ENCODE measurements at regions not wholly inside any gene's neighbourhood (a gene's known extent, or its start where the extent isn't known, plus 50 kb on each side); places are given as distances from the start of the nearest gene placed in this dataset.
A peak's percentile ranks its signal among the peaks of the same experiment; 100 is the strongest.
"Not testable (repeated sequence)": the region's sequence is repeated elsewhere in the genome, so short reads cannot be mapped to it uniquely, and the experiment has no call there.

DNA sequence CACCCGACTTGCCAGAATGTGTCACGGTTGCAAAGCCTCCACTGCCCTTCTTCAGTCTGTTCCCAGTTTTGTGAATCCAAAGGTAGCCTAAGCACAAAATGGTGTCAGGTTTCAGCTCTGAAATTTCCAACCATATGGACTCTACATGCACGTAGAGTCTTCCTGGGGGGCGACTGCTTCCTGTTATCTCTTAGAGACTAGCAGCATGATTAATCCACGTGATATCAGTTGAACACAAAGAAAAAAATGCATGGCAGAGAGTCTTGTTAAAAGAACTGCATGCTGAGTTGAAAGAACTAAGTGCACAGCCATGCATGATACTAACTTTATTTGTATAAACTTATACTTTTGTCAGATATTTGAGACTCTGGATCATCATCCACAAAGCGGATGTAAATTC, 404.4 kb downstream of the SOCS6 start:
- H3K4me1 ChIP-seq, result no peaks in the 10 kb centered on the region
- TF ChIP-seq TFCP2L1 (CRISPR knock-in tag; IDR thresholded peaks at IDR 0.05) (no peak), ZSCAN20 (CRISPR knock-in tag; IDR thresholded peaks at IDR 0.05) (no peak), SMC3 (IDR thresholded peaks at IDR 0.05) (no peak), MAZ (IDR thresholded peaks at IDR 0.05; ENCODE audit: borderline replicate concordance, low read depth, low read length) (no peak), PHF8 (IDR thresholded peaks at IDR 0.05; ENCODE audit: borderline replicate concordance, low read depth) (no peak), POLR2A (IDR thresholded peaks at IDR 0.05; ENCODE audit: low read length) (no peak), FOSL2 (IDR thresholded peaks at IDR 0.05) (no peak), FOSL2 (CRISPR knock-in tag; IDR thresholded peaks at IDR 0.05) (no peak), EHMT2 (IDR thresholded peaks at IDR 0.05; ENCODE audit: low read depth) (no peak), TP53 (CRISPR knock-in tag; IDR thresholded peaks at IDR 0.05) (no peak)
- TF ChIP-seq, protein P1, sequence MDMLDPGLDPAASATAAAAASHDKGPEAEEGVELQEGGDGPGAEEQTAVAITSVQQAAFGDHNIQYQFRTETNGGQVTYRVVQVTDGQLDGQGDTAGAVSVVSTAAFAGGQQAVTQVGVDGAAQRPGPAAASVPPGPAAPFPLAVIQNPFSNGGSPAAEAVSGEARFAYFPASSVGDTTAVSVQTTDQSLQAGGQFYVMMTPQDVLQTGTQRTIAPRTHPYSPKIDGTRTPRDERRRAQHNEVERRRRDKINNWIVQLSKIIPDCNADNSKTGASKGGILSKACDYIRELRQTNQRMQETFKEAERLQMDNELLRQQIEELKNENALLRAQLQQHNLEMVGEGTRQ (IDR thresholded peaks at IDR 0.05), result no peak
- TF ChIP-seq, protein P2, sequence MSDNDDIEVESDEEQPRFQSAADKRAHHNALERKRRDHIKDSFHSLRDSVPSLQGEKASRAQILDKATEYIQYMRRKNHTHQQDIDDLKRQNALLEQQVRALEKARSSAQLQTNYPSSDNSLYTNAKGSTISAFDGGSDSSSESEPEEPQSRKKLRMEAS (IDR thresholded peaks at IDR 0.05), result no peak
- FAIRE-seq, result no peak
- no peak overlapping the region for H3K27ac ChIP-seq
- no peak for ATAC-seq
- H3K4me3 ChIP-seq, result no peak overlapping the region
- 9% methylated on average over 6 of the region's 6 CpGs for WGBS (ENCODE audit: missing lambda C conversion rate)
- DNase-seq (ENCODE audit: low read depth in 1 of 2, low spot score in 1 of 2), result no peak
- CTCF ChIA-PET, result no interaction called here
- no peak overlapping the region for H3K4me2 ChIP-seq
- H3K9me3 ChIP-seq, result no peaks in the 10 kb centered on the region
- POLR2A ChIA-PET, result no interaction called here

DNA sequence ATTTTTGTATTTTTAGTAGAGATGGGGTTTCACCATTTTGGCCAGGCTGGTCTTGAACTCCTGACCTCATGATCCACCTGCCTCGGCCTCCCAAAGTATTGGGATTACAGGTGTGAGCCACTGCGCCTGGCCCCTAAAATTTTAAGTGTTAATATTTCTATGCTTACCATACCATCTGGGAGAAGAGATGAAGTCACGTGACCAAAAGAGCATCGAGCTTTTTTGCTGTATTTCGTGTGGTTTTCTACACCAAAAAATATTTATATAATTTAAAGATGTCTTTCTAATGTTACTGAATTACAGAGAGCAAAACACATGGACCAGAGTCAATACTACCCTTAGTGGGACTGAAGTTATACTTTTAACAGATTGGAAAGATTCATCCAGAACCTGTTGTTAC, 400.9 kb downstream of the SOCS6 start:
- not testable (repeated sequence) for H3K4me1 ChIP-seq, ATAC-seq

DNA sequence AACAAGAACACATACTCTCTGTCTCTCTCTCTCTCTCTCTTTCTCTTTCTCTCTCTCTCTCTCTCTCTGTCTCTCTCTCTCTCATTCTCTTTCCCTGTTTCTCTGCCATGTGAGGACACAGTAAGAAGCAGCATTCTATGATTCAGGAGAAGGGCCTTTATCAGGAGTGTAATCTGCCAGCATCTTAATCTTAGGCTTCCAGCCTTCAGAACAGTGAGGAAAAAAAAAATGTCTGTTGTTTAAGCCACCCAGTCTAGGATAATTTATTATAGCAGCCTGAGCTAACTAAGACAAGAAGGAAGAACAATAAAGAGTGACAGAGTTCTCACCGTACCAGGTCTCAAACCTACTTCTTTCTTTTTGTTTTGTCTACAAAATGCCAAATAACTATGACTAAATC, 399.4 kb downstream of the SOCS6 start:
- Histone ChIP-seq H3K4me2 (no peak overlapping the region), H3K4me3 (no peak overlapping the region), H3K9me3 (no peaks in the 10 kb centered on the region), H3K4me1 (no peaks in the 10 kb centered on the region), H3K27ac (no peak overlapping the region)
- FAIRE-seq (no peak), DNase-seq (ENCODE audit: low read depth in 1 of 2, low spot score in 1 of 2) (no peak), ATAC-seq (no peak)
- no peak for TF ChIP-seq RARB (CRISPR knock-in tag; IDR thresholded peaks at IDR 0.05)
- no peak for TF ChIP-seq KDM5A (IDR thresholded peaks at IDR 0.05)
- no peak for TF ChIP-seq FOXS1 (CRISPR knock-in tag; IDR thresholded peaks at IDR 0.05)
- TF ChIP-seq, protein P1 (IDR thresholded peaks at IDR 0.05), result no peak
- TF ChIP-seq NPAS2 (CRISPR knock-in tag; IDR thresholded peaks at IDR 0.05; ENCODE audit: borderline replicate concordance), result no peak
- no peak for TF ChIP-seq RFX5 (IDR thresholded peaks at IDR 0.05)
- no peak for TF ChIP-seq ZC3H11A (IDR thresholded peaks at IDR 0.05)
- no peak for TF ChIP-seq HDAC2 (IDR thresholded peaks at IDR 0.05)
- TF ChIP-seq, protein P3, sequence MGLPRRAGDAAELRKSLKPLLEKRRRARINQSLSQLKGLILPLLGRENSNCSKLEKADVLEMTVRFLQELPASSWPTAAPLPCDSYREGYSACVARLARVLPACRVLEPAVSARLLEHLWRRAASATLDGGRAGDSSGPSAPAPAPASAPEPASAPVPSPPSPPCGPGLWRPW (IDR thresholded peaks at IDR 0.05), result no peak
- TF ChIP-seq SREBF2 (IDR thresholded peaks at IDR 0.05), result no peak
- TF ChIP-seq NFE2L2 (conservative IDR thresholded peaks at IDR 0.05; ENCODE audit: low read length), result no peak
- TF ChIP-seq, protein P4, sequence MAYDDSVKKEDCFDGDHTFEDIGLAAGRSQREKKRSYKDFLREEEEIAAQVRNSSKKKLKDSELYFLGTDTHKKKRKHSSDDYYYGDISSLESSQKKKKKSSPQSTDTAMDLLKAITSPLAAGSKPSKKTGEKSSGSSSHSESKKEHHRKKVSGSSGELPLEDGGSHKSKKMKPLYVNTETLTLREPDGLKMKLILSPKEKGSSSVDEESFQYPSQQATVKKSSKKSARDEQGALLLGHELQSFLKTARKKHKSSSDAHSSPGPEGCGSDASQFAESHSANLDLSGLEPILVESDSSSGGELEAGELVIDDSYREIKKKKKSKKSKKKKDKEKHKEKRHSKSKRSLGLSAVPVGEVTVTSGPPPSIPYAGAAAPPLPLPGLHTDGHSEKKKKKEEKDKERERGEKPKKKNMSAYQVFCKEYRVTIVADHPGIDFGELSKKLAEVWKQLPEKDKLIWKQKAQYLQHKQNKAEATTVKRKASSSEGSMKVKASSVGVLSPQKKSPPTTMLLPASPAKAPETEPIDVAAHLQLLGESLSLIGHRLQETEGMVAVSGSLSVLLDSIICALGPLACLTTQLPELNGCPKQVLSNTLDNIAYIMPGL (CRISPR knock-in tag; IDR thresholded peaks at IDR 0.05; ENCODE audit: borderline replicate concordance), result no peak
- TF ChIP-seq NR3C1 (IDR thresholded peaks at IDR 0.05), result no peak
- no peak for TF ChIP-seq TFCP2L1 (CRISPR knock-in tag; IDR thresholded peaks at IDR 0.05)
- TF ChIP-seq POLR2A (IDR thresholded peaks at IDR 0.05; ENCODE audit: low read length), result no peak
- TF ChIP-seq, protein P5, sequence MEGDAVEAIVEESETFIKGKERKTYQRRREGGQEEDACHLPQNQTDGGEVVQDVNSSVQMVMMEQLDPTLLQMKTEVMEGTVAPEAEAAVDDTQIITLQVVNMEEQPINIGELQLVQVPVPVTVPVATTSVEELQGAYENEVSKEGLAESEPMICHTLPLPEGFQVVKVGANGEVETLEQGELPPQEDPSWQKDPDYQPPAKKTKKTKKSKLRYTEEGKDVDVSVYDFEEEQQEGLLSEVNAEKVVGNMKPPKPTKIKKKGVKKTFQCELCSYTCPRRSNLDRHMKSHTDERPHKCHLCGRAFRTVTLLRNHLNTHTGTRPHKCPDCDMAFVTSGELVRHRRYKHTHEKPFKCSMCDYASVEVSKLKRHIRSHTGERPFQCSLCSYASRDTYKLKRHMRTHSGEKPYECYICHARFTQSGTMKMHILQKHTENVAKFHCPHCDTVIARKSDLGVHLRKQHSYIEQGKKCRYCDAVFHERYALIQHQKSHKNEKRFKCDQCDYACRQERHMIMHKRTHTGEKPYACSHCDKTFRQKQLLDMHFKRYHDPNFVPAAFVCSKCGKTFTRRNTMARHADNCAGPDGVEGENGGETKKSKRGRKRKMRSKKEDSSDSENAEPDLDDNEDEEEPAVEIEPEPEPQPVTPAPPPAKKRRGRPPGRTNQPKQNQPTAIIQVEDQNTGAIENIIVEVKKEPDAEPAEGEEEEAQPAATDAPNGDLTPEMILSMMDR (IDR thresholded peaks at IDR 0.05), result no peak
- CTCF ChIA-PET, result no interaction called here
- WGBS (ENCODE audit: missing lambda C conversion rate), result 7% methylated on average over 1 of the region's 1 CpG
- POLR2A ChIA-PET, result no interaction called here

More for the DNA sequence above, 400.9 kb downstream of the SOCS6 start:
- DNase-seq (ENCODE audit: low read depth in 1 of 2, low spot score in 1 of 2); H3K4me2 ChIP-seq; H3K9me3 ChIP-seq; POLR2A ChIA-PET; H3K27ac ChIP-seq; FAIRE-seq; H3K4me3 ChIP-seq: not testable (repeated sequence)
- WGBS (ENCODE audit: missing lambda C conversion rate), result 2% methylated on average over 5 of the region's 5 CpGs
- TF ChIP-seq, protein P1 (IDR thresholded peaks at IDR 0.05), result peak; percentile 35; the same call in 1 of the 2 replicates
- CTCF ChIA-PET, result interaction anchor here (0.7 kb wide), 1 partner anchor 17 kb away, joined by 3 read pairs; no protein-coding TSS in a partner anchor
